Neural progenitor cell (in vitro differentiated cells): ENCODE measurements at regions not wholly inside any gene's neighbourhood (a gene's known extent, or its start where the extent isn't known, plus 50 kb on each side); places are given as distances from the start of the nearest gene placed in this dataset.

Experiments
- DNase-seq: peaks from one replicate; pipeline ENCODE4 v3.0.0-alpha.2; 2016; ENCODE audit warnings: low spot score
- H2AFZ ChIP-seq: fragments of 200-600 bp; sonication (generic); replicated peaks from 2 replicates; pipeline ENCODE4 v1.6.1; 2016; ENCODE audit warnings: antibody characterized with exemption
- H3F3A ChIP-seq: fragments of 200-600 bp; sonication (generic); 2 replicates; pipeline ENCODE4 v1.6.1; 2016; ENCODE audit warnings: antibody characterized with exemption, low read depth
- H3K27ac ChIP-seq: fragments of 200-600 bp; sonication (generic); 2 replicates; pipeline ENCODE4 v1.5.1; 2016; ENCODE audit warnings: mild to moderate bottlenecking
- H3K27me3 ChIP-seq: fragments of 200-600 bp; sonication (generic); 2 replicates; pipeline ENCODE4 v1.6.1; 2016; ENCODE audit warnings: mild to moderate bottlenecking, moderate library complexity
- H3K36me3 ChIP-seq: fragments of 200-600 bp; sonication (generic); 2 replicates; pipeline ENCODE4 v1.5.1; 2016
- H3K4me1 ChIP-seq: fragments of 200-600 bp; sonication (generic); 2 replicates; pipeline ENCODE4 v1.6.1; 2016; ENCODE audit warnings: mixed run types
- H3K4me2 ChIP-seq: fragments of 200-600 bp; sonication (generic); 2 replicates; pipeline ENCODE4 v1.6.1; 2016
- H3K4me3 ChIP-seq: fragments of 200-600 bp; sonication (generic); 2 replicates; pipeline ENCODE4 v1.5.1; 2016
- H3K79me2 ChIP-seq: fragments of 200-600 bp; sonication (generic); 2 replicates; pipeline ENCODE4 v1.6.1; 2016; ENCODE audit warnings: low read depth
- H3K9ac ChIP-seq: fragments of 200-600 bp; sonication (generic); 2 replicates; pipeline ENCODE4 v1.6.1; 2016
- H3K9me3 ChIP-seq: fragments of 200-600 bp; sonication (generic); 2 replicates; pipeline ENCODE4 v1.5.1; 2016; ENCODE audit warnings: low read depth
- H4K20me1 ChIP-seq: fragments of 200-600 bp; sonication (generic); 2 replicates; pipeline ENCODE4 v1.6.1; 2016; ENCODE audit warnings: low read depth
- H3K27ac Mint-ChIP-seq: 3 replicates; pipeline ENCODE4 v1.8.0; 2021; ENCODE audit warnings: mixed read lengths
- H3K27me3 Mint-ChIP-seq: 2 replicates; pipeline ENCODE4 v1.8.0; 2022; ENCODE audit warnings: low read depth, mild to moderate bottlenecking, inconsistent platforms, moderate library complexity, mixed read lengths; ENCODE audit not compliant: insufficient read depth
- H3K36me3 Mint-ChIP-seq: 3 replicates; pipeline ENCODE4 v1.8.0; 2021; ENCODE audit warnings: mixed read lengths
- H3K4me1 Mint-ChIP-seq: 3 replicates; pipeline ENCODE4 v1.8.0; 2021; ENCODE audit warnings: mixed read lengths
- H3K4me3 Mint-ChIP-seq: 3 replicates; pipeline ENCODE4 v1.8.0; 2021; ENCODE audit warnings: mild to moderate bottlenecking, moderate library complexity, mixed read lengths
- H3K9me3 Mint-ChIP-seq: 3 replicates; pipeline ENCODE4 v1.8.0; 2020; ENCODE audit warnings: mixed read lengths
- CTCF ChIP-seq: fragments of 200-600 bp; sonication (generic); IDR thresholded peaks from 2 replicates; pipeline ENCODE4 v1.5.1; 2017; ENCODE audit warnings: antibody characterized with exemption, mild to moderate bottlenecking
- EZH2 ChIP-seq: fragments of 200-600 bp; sonication (generic); IDR thresholded peaks from 2 replicates; pipeline ENCODE4 v1.6.1; 2017; ENCODE audit warnings: antibody characterized with exemption, mild to moderate bottlenecking, moderate library complexity
- EZH2phosphoT487 ChIP-seq: fragments of 200-600 bp; sonication (generic); IDR thresholded peaks from 2 replicates; pipeline ENCODE4 v1.6.1; 2017; ENCODE audit warnings: antibody characterized with exemption

DNA sequence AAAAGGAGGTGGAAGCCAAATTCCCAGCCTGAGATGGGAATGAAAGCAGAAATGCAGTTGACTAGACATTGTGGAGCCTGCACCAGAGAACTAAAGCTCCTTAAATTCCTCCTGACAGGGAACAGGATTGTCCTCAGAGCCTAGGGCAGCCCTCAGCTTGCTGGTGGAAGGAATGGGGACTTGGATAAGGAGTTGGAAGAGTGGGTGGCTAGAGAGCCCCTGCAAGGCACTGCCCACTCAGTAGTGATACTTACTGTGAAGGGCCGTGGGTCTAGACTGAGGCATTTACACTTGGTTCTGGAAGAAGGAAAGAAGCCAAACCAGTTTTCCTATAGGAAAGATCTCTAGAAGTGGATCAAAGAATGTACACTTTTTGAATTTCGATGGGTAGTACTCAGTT is 117.6 kb downstream of the PLCE1 start:
- no peaks in the 10 kb centered on the region for H3K27me3 ChIP-seq
- no peaks in the 10 kb centered on the region for H3K36me3 ChIP-seq
- H4K20me1 ChIP-seq, result no peaks in the 10 kb centered on the region
- no peak for DNase-seq
- H3K27ac ChIP-seq, result no peak overlapping the region
- H3K36me3 Mint-ChIP-seq, result no peaks in the 10 kb centered on the region
- no peak overlapping the region for H3K27ac Mint-ChIP-seq
- H3K4me1 ChIP-seq, result peaks cover 11% of the 10 kb centered on the region
- H3K4me3 ChIP-seq, result no peak overlapping the region
- H3K4me1 Mint-ChIP-seq, result peaks cover 19% of the 10 kb centered on the region
- peak overlapping the region; percentile 39 for H2AFZ ChIP-seq
- no peak overlapping the region for H3K4me3 Mint-ChIP-seq
- no peaks in the 10 kb centered on the region for H3K9me3 ChIP-seq
- no peak overlapping the region for H3K4me2 ChIP-seq
- TF ChIP-seq EZH2 (no peak), CTCF (no peak), EZH2phosphoT487 (no peak)
- H3K27me3 Mint-ChIP-seq, result peaks cover 10% of the 10 kb centered on the region
- no peaks in the 10 kb centered on the region for H3K79me2 ChIP-seq
- H3K9ac ChIP-seq, result no peak overlapping the region
- H3K9me3 Mint-ChIP-seq, result no peaks in the 10 kb centered on the region
- H3F3A ChIP-seq, result no peaks in the 10 kb centered on the region

DNA sequence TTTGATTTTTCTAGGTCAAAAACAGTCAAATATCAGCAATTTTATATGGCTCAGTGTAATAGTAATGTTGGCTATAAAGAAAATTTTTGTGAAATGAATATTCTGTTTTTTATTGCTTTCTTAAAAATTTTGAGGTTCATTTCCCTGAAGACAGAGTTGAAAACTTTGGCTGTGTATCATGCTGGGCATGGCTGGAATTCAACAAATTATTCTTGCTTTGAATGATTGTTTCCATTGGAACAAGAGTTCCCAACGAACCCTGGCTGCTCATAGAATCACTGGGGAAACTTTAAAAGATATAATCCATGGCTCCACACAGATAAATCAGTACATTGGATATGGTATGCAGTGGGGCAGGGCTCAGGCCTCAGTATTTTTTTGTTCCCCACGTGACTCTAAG is 118.6 kb downstream of the PLCE1 start:
- no peaks in the 10 kb centered on the region for H3F3A ChIP-seq

GRCh38 chr10:94115725-94116124 is 122.0 kb downstream of the PLCE1 start:
- Histone ChIP-seq H3F3A (no peaks in the 10 kb centered on the region), H3K4me3 (no peak overlapping the region), H3K4me1 (no peaks in the 10 kb centered on the region), H3K79me2 (no peaks in the 10 kb centered on the region), H3K4me2 (no peak overlapping the region), H3K9me3 (no peaks in the 10 kb centered on the region), H3K27ac (no peak overlapping the region), H2AFZ (no peak overlapping the region), H3K9ac (no peak overlapping the region), H3K27me3 (no peaks in the 10 kb centered on the region), H4K20me1 (no peaks in the 10 kb centered on the region), H3K36me3 (no peaks in the 10 kb centered on the region)
- TF ChIP-seq EZH2 (no peak), EZH2phosphoT487 (no peak), CTCF (no peak)
- Mint-ChIP-seq H3K4me1 (peaks cover 4% of the 10 kb centered on the region), H3K9me3 (peaks cover 3% of the 10 kb centered on the region), H3K36me3 (no peaks in the 10 kb centered on the region), H3K27me3 (peaks cover 8% of the 10 kb centered on the region), H3K27ac (no peak overlapping the region), H3K4me3 (no peak overlapping the region)
- no peak for DNase-seq

More for the DNA sequence above, 118.6 kb downstream of the PLCE1 start:
- no peak overlapping the region for H2AFZ ChIP-seq
- no peak for TF ChIP-seq EZH2
- no peak for TF ChIP-seq EZH2phosphoT487
- no peak for TF ChIP-seq CTCF
- H3K79me2 ChIP-seq, result no peaks in the 10 kb centered on the region
- no peaks in the 10 kb centered on the region for H3K9me3 Mint-ChIP-seq
- H3K36me3 ChIP-seq, result no peaks in the 10 kb centered on the region
- H3K27ac ChIP-seq, result no peak overlapping the region
- H3K9ac ChIP-seq, result no peak overlapping the region
- H3K4me1 Mint-ChIP-seq, result peaks cover 12% of the 10 kb centered on the region
- H3K4me1 ChIP-seq, result peaks cover 2% of the 10 kb centered on the region
- DNase-seq, result no peak
- H3K4me3 ChIP-seq, result no peak overlapping the region
- H3K4me3 Mint-ChIP-seq, result no peak overlapping the region
- H3K27me3 ChIP-seq, result no peaks in the 10 kb centered on the region
- H4K20me1 ChIP-seq, result no peaks in the 10 kb centered on the region
- no peak overlapping the region for H3K4me2 ChIP-seq
- no peaks in the 10 kb centered on the region for H3K9me3 ChIP-seq
- peaks cover 10% of the 10 kb centered on the region for H3K27me3 Mint-ChIP-seq
- no peaks in the 10 kb centered on the region for H3K36me3 Mint-ChIP-seq
- no peak overlapping the region for H3K27ac Mint-ChIP-seq

- Mint-ChIP-seq H3K36me3 (no peaks in the 10 kb centered on the region), H3K27ac (no peak overlapping the region), H3K27me3 (peaks cover 5% of the 10 kb centered on the region), H3K4me1 (peaks cover 4% of the 10 kb centered on the region), H3K4me3 (no peak overlapping the region), H3K9me3 (peaks cover 3% of the 10 kb centered on the region)
- Histone ChIP-seq H3F3A (no peaks in the 10 kb centered on the region), H3K27ac (no peak overlapping the region), H3K4me1 (no peaks in the 10 kb centered on the region), H3K79me2 (no peaks in the 10 kb centered on the region), H4K20me1 (no peaks in the 10 kb centered on the region), H3K9ac (no peak overlapping the region), H3K4me2 (no peak overlapping the region), H3K4me3 (no peak overlapping the region), H3K36me3 (no peaks in the 10 kb centered on the region), H3K27me3 (no peaks in the 10 kb centered on the region), H3K9me3 (no peaks in the 10 kb centered on the region), H2AFZ (no peak overlapping the region)
- DNase-seq, result no peak
- TF ChIP-seq EZH2phosphoT487, result no peak
- no peak for TF ChIP-seq CTCF
- no peak for TF ChIP-seq EZH2
Observed at GRCh38 chr10:94116848-94117247, 123.1 kb downstream of the PLCE1 start.
